K562 (cell line): ENCODE measurements at regions not wholly inside any gene's neighbourhood (a gene's known extent, or its start where the extent isn't known, plus 50 kb on each side); places are given as distances from the start of the nearest gene placed in this dataset.

Experiments
- ATAC-seq: fragments of 200-7000 bp; cut with Tn5 transposase; 3 replicates; pipeline ENCODE4 v1.9.1; 2020; ENCODE audit warnings: moderate library complexity
- BruUV-seq: library from RNA; stranded (reverse); fragments of 400-500 nt; replicated peaks from 2 replicates; lab custom pipeline; 2021; lab: Mats Ljungman, UMichigan
- CTCF ChIA-PET: fragments of 300-600 bp; formaldehyde crosslinking; extraction: SDS; loops from one replicate; lab custom pipeline; 2021; ENCODE audit warnings: low intra/inter-chr PET ratio; lab: Yijun Ruan, JAX
- POLR2A ChIA-PET: fragments of 300-600, 350-650 bp; sonication (Branson Sonifier 250); formaldehyde crosslinking; extraction: SDS; loops from one replicate; lab custom pipeline; 2021; ENCODE audit warnings: antibody characterized with exemption, inconsistent platforms; lab: Yijun Ruan, JAX
- DNase-seq, 4 experiments: peaks; one replicate each; pipeline versions ENCODE4 v3.0.0 to v3.0.0-alpha.2; 2011 to 2018; ENCODE audit warnings: low spot score in 3 of 4, mixed read lengths in 3 of 4; ENCODE audit errors: extremely low read depth in 1 of 4
- FAIRE-seq: peaks from 2 replicates; lab custom pipeline; 2011; peaks lifted over from hg19 to GRCh38; lab: Jason Lieb, UNC
- H2AFZ ChIP-seq: 2 replicates; pipeline ENCODE4 v1.6.0; 2011; ENCODE audit warnings: low read depth, low read length, control low read depth, inconsistent platforms
- H3K27ac ChIP-seq: fragments of 200-600 bp; 3 replicates; pipeline ENCODE4 v1.8.0; 2011; ENCODE audit warnings: low read depth, mild to moderate bottlenecking, control low read depth, inconsistent platforms, low read length, moderate library complexity, mixed read lengths; ENCODE audit errors: extremely low read depth
- H3K27me3 ChIP-seq, 2 experiments: fragments of 300-600 bp in 1 of 2; 2 replicates in 1 of 2; 3 replicates in 1 of 2; pipeline versions ENCODE4 v1.6.0 to v1.8.0; 2011; ENCODE audit warnings: inconsistent platforms in 2 of 2, low read length in 2 of 2, mild to moderate bottlenecking in 1 of 2, mixed read lengths in 1 of 2, moderate library complexity in 1 of 2; ENCODE audit not compliant: control insufficient read depth in 2 of 2, insufficient read depth in 2 of 2
- H3K36me3 ChIP-seq: fragments of 300-600 bp; 3 replicates; pipeline ENCODE4 v1.8.0; 2011; ENCODE audit warnings: mild to moderate bottlenecking, low read length, inconsistent platforms; ENCODE audit not compliant: control insufficient read depth, insufficient read depth
- H3K4me1 ChIP-seq, 2 experiments: fragments of 200-600 bp in 1 of 2; replicated peaks in 1 of 2; 2 replicates in 1 of 2; 3 replicates in 1 of 2; pipeline versions ENCODE4 v1.5.1 to v1.8.0; 2011; ENCODE audit warnings: inconsistent platforms in 2 of 2, low read length in 2 of 2, mild to moderate bottlenecking in 1 of 2, mixed read lengths in 1 of 2, moderate library complexity in 1 of 2; ENCODE audit not compliant: control insufficient read depth in 2 of 2, insufficient read depth in 2 of 2
- H3K4me2 ChIP-seq: 2 replicates; pipeline ENCODE4 v1.6.1; 2011; ENCODE audit warnings: low read length, control low read depth, inconsistent platforms, mixed read lengths; ENCODE audit not compliant: insufficient read depth
- H3K4me3 ChIP-seq: fragments of 200-600 bp; sonication (generic), shearing (Covaris generic); 2 replicates; pipeline ENCODE4 v1.5.1; 2016; ENCODE audit warnings: control low read depth, inconsistent platforms
- H3K79me2 ChIP-seq: fragments of 200-600 bp; 3 replicates; pipeline ENCODE4 v1.8.0; 2011; ENCODE audit warnings: low read length, inconsistent platforms; ENCODE audit not compliant: control insufficient read depth, insufficient read depth
- H3K9ac ChIP-seq, 2 experiments: 2 replicates each; pipeline versions ENCODE4 v1.6.0 to v1.6.1; 2011; ENCODE audit warnings: low read depth in 2 of 2, low read length in 2 of 2, control low read depth in 1 of 2, inconsistent platforms in 1 of 2, mild to moderate bottlenecking in 1 of 2, mixed read lengths in 1 of 2; ENCODE audit not compliant: insufficient read depth in 1 of 2
- H3K9me1 ChIP-seq: one replicate; pipeline ENCODE4 v1.6.0; 2011; ENCODE audit warnings: inconsistent platforms, mild to moderate bottlenecking, low read length, moderate library complexity; ENCODE audit not compliant: control insufficient read depth, insufficient read depth
- H3K9me3 ChIP-seq: replicated peaks from 2 replicates; pipeline ENCODE4 v1.5.1; 2011; ENCODE audit warnings: low read depth, low read length, inconsistent platforms; ENCODE audit not compliant: control insufficient read depth, insufficient read depth
- H4K20me1 ChIP-seq: replicated peaks from 2 replicates; pipeline ENCODE4 v1.6.1; 2011; ENCODE audit warnings: low read length, inconsistent platforms, mixed read lengths; ENCODE audit not compliant: control insufficient read depth, insufficient read depth
- ASH1L ChIP-seq: fragments of 450-650 bp; IDR thresholded peaks from 2 replicates; pipeline ENCODE4 v1.6.1; 2018; ENCODE audit warnings: borderline replicate concordance, mild to moderate bottlenecking, low read depth; ENCODE audit not compliant: partially characterized antibody
- ILK ChIP-seq: fragments of 450-650 bp; IDR thresholded peaks from 2 replicates; pipeline ENCODE4 v1.6.1; 2016; ENCODE audit warnings: missing genetic modification characterization, low read depth, mild to moderate bottlenecking, missing compliant biosample characterization, moderate library complexity, borderline replicate concordance
- NUFIP1 ChIP-seq: fragments of 450-650 bp; IDR thresholded peaks from 2 replicates; pipeline ENCODE4 v1.6.1; 2018; ENCODE audit not compliant: partially characterized antibody
- TARDBP ChIP-seq: fragments of 450-650 bp; IDR thresholded peaks from 2 replicates; pipeline ENCODE4 v1.6.1; 2016
- TOE1 ChIP-seq, 2 experiments: fragments of 450-650 bp in 1 of 2; sonication (generic) in 1 of 2; formaldehyde crosslinking in 1 of 2; IDR thresholded peaks; 2 replicates each; pipeline versions ENCODE4 v1.7.1 to v1.8.0; 2016 to 2022; ENCODE audit warnings: borderline replicate concordance in 2 of 2, mild to moderate bottlenecking in 2 of 2, antibody characterized with exemption in 1 of 2, inconsistent platforms in 1 of 2, low read depth in 1 of 2, missing genetic modification reagents in 1 of 2, moderate library complexity in 1 of 2
- YBX1 ChIP-seq: fragments of 450-650 bp; IDR thresholded peaks from 2 replicates; pipeline ENCODE4 v1.7.1; 2016; ENCODE audit warnings: mild to moderate bottlenecking
- ZC3H8 ChIP-seq: fragments of 450-650 bp; IDR thresholded peaks from 2 replicates; pipeline ENCODE4 v1.6.1; 2017
- ZNF785 ChIP-seq: fragments of 250-450 bp; sonication (Bioruptor Pico); IDR thresholded peaks from 2 replicates; pipeline ENCODE4 v1.4.0; 2020; ENCODE audit warnings: mild to moderate bottlenecking
- WGBS: fragments of 100-300 bp; shearing (Covaris generic); methylation state at CpG from one replicate; pipeline ENCODE4 v1.1.6; 2016; ENCODE audit warnings: low coverage, mixed read lengths; ENCODE audit not compliant: insufficient coverage; ENCODE audit errors: missing lambda C conversion rate; 5-methylcytosine and 5-hydroxymethylcytosine counted together
- in situ Hi-C: fragments of 300-500 bp; cut with MboI; formaldehyde crosslinking; loops from 4 replicates; pipeline ENCODE4 v1.15.0; 2018; ENCODE audit warnings: inconsistent platforms, mixed read lengths
- intact Hi-C: fragments of 100-400 bp; cut with micrococcal nuclease; formaldehyde crosslinking; loops from 2 replicates; pipeline ENCODE4 v1.14.2; 2022

DNA sequence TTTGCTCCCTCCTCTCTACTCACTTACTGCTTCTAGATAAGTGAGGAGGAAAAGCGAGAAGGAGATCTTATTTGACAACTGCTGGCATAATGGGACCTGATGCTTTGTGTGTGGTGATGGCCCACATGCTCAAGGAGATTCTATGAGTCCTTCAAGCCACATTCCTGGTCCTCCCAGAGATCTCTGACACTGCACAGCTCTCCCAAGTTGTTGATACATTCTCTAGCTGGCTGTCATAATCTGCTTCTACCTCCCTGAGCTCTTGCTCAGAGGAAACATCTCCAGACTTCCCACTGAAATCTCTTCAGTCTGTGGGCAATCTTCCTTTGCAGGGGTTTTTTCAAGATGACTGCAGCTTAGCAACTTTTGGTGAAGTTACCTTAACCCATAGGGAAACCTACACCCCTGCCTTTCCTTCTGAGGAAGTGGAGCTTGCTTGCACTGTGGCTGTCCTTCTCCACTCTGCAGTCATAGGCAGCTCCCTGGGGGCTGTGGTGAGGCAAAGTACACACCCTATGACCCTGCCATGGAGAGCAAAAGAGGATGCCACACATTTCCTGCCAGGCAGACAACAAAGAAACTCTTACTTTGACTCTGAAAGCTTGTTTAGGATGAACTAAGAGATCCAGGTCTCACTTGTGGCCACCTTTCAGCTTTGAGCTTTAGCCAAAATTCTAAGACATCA lies 163.8 kb downstream of the TMEM38B start:
- no peaks in the 10 kb centered on the region for H3K36me3 ChIP-seq
- H3K4me2 ChIP-seq: no peak overlapping the region
- ATAC-seq (no peak), DNase-seq (no peak), FAIRE-seq (no peak)
- H3K9ac ChIP-seq: no peak overlapping the region
- H3K79me2 ChIP-seq: no peaks in the 10 kb centered on the region
- H3K9me3 ChIP-seq: no peaks in the 10 kb centered on the region
- WGBS: 0% methylated on average over 1 of the region's 1 CpG
- H3K4me3 ChIP-seq: no peak overlapping the region
- no peak overlapping the region for H2AFZ ChIP-seq
- CTCF ChIA-PET: no interaction called here
- H4K20me1 ChIP-seq: no peaks in the 10 kb centered on the region
- no peak for TF ChIP-seq ILK
- TF ChIP-seq TARDBP: no peak
- TF ChIP-seq TOE1 (IDR thresholded peaks at IDR 0.05; ENCODE audit: borderline replicate concordance): no peak
- no peak for TF ChIP-seq TOE1 (CRISPR knock-in tag; IDR thresholded peaks at IDR 0.05; ENCODE audit: borderline replicate concordance, low read depth)
- no peak for TF ChIP-seq NUFIP1
- no peak for TF ChIP-seq YBX1
- TF ChIP-seq ASH1L: no peak
- TF ChIP-seq ZC3H8: no peak
- TF ChIP-seq ZNF785 (CRISPR knock-in tag): no peak
- in situ Hi-C loops (no loop called here), intact Hi-C loops (no loop called here)
- H3K9me1 ChIP-seq: no peaks in the 10 kb centered on the region
- H3K4me1 ChIP-seq: peaks cover 0 to 3% of the 10 kb centered on the region in 2 experiments; a peak in 1 of 5 replicates
- H3K27me3 ChIP-seq: no peaks in the 10 kb centered on the region
- BruUV-seq: no TSS peak
- H3K27ac ChIP-seq: no peak overlapping the region
- POLR2A ChIA-PET: interaction anchor here (0.6 kb wide), 1 partner anchor 10 kb away, joined by 3 read pairs; no protein-coding TSS in a partner anchor
